Osteoblast (primary cell): ENCODE measurements at regions not wholly inside any gene's neighbourhood (a gene's known extent, or its start where the extent isn't known, plus 50 kb on each side); places are given as distances from the start of the nearest gene placed in this dataset.
A peak's percentile ranks its signal among the peaks of the same experiment; 100 is the strongest.
"Not testable (repeated sequence)": the region's sequence is repeated elsewhere in the genome, so short reads cannot be mapped to it uniquely, and the experiment has no call there.

ENCODE experiments used
- DNase-seq: peaks from one replicate; pipeline ENCODE4 v3.0.0; 2011; ENCODE audit warnings: low spot score, mixed read lengths; ENCODE audit not compliant: insufficient read length; ENCODE audit errors: missing footprints
- H2AFZ ChIP-seq: 2 replicates; pipeline ENCODE4 v1.6.0; 2011; ENCODE audit warnings: mild to moderate bottlenecking, low read length
- H3K27ac ChIP-seq: 2 replicates; pipeline ENCODE4 v1.5.1; 2011; ENCODE audit warnings: mild to moderate bottlenecking, low read depth, low read length, moderate library complexity
- H3K27me3 ChIP-seq: 2 replicates; pipeline ENCODE4 v1.6.0; 2012; ENCODE audit warnings: mild to moderate bottlenecking, control low read depth, inconsistent platforms, low read length, moderate library complexity; ENCODE audit not compliant: insufficient read depth
- H3K36me3 ChIP-seq: 2 replicates; pipeline ENCODE4 v1.5.1; 2011; ENCODE audit warnings: mild to moderate bottlenecking, low read length, control low read depth, moderate library complexity; ENCODE audit not compliant: insufficient read depth
- H3K4me1 ChIP-seq: 2 replicates; pipeline ENCODE4 v1.5.1; 2011; ENCODE audit warnings: mild to moderate bottlenecking, low read length, control low read depth, moderate library complexity; ENCODE audit not compliant: insufficient read depth
- H3K4me2 ChIP-seq: 2 replicates; pipeline ENCODE4 v1.6.0; 2011; ENCODE audit warnings: mild to moderate bottlenecking, low read length; ENCODE audit not compliant: insufficient read depth
- H3K4me3 ChIP-seq: fragments of 200-600 bp; sonication (generic); 3 replicates; pipeline ENCODE4 v1.5.1; 2012; ENCODE audit warnings: mild to moderate bottlenecking, low read length, inconsistent platforms; ENCODE audit not compliant: insufficient read depth
- H3K79me2 ChIP-seq: 2 replicates; pipeline ENCODE4 v1.6.0; 2012; ENCODE audit warnings: mild to moderate bottlenecking, low read length, control low read depth, inconsistent platforms; ENCODE audit not compliant: insufficient read depth
- H3K9me3 ChIP-seq: 2 replicates; pipeline ENCODE4 v1.5.1; 2011; ENCODE audit warnings: low read depth, low read length, control low read depth
- H4K20me1 ChIP-seq: 2 replicates; pipeline ENCODE4 v1.6.0; 2012; ENCODE audit warnings: mild to moderate bottlenecking, low read length, control low read depth; ENCODE audit not compliant: insufficient read depth
- TF ChIP-seq, protein P1 (sequence below): IDR thresholded peaks from 2 replicates; pipeline ENCODE4 v1.5.1; 2011; ENCODE audit warnings: mild to moderate bottlenecking, low read depth, low read length, moderate library complexity; ENCODE audit errors: extremely low read depth

DNA sequence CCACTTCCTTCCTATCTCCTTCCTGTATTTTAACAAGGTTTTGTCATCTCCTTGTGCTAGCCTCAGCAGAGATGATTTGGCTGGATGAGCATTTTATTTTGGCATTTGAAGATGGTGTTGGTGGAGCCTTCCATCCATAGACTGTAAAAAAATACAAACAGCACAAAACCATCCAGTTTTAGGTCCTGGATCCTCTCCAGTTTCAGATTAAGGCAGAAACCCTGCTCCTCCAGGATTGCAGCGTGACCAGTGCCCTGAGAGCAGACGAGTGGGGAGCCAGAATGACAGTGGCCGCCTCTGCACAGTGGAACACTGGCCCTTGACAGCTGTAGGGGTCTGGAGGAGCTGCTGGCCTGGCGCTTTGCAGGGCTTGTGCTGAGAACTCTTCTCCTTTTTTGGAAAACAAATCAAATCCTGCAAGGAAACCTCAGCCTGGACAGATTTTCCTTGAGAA is 72.2 kb upstream of the GADD45A start:
- DNase-seq: peak; percentile 44

DNA sequence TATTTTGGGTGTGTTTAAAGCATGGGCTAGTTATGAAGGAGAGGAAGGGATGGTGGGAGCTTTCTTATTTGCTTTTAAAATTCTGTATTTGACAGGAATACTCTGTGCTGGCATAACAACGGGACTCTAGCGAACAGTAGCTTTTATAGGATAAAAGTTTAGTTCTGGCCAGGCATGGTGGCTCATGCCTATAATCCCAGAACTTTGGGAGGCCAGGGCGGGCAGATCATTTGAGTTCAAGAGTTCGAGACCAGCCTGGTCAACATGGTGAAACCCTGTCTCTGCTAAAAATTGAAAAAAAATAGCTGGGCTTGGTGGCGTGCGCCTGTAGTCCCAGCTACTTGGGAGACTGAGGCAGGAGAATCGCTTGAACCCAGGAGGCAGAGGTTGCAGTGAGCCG is 71.5 kb upstream of the GADD45A start:
- H4K20me1 ChIP-seq, H3K79me2 ChIP-seq: not testable (repeated sequence)

More for the DNA sequence above, 72.2 kb upstream of the GADD45A start:
- Histone ChIP-seq H3K27ac (no peak overlapping the region), H2AFZ (peak overlapping the region; percentile 43), H3K4me1 (peaks cover 6% of the 10 kb centered on the region), H3K36me3 (no peaks in the 10 kb centered on the region), H3K4me3 (no peak overlapping the region), H3K4me2 (no peak overlapping the region), H3K9me3 (no peaks in the 10 kb centered on the region), H3K79me2 (no peaks in the 10 kb centered on the region), H4K20me1 (no peaks in the 10 kb centered on the region), H3K27me3 (no peaks in the 10 kb centered on the region)
- TF ChIP-seq, protein P1, sequence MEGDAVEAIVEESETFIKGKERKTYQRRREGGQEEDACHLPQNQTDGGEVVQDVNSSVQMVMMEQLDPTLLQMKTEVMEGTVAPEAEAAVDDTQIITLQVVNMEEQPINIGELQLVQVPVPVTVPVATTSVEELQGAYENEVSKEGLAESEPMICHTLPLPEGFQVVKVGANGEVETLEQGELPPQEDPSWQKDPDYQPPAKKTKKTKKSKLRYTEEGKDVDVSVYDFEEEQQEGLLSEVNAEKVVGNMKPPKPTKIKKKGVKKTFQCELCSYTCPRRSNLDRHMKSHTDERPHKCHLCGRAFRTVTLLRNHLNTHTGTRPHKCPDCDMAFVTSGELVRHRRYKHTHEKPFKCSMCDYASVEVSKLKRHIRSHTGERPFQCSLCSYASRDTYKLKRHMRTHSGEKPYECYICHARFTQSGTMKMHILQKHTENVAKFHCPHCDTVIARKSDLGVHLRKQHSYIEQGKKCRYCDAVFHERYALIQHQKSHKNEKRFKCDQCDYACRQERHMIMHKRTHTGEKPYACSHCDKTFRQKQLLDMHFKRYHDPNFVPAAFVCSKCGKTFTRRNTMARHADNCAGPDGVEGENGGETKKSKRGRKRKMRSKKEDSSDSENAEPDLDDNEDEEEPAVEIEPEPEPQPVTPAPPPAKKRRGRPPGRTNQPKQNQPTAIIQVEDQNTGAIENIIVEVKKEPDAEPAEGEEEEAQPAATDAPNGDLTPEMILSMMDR: no peak

DNA sequence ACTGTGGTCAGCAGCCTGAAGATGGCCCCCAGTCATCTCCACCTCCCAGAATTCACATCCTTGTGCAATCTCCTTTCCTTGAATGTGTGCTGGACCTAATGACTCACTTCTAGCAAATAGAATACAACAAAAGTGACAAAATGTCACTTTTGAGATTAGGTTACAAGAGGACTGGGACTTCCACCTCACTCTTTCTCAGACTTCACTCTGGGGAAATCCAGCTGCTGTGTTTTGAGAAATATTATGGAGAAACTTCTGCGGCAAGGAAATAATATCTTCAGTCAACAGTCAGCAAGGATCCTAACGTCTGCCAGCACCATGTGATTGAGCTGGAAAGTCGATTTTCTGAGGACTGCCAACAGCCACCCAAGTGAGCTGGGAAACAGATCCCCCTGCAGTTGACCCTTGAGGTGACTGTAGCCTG is 70.5 kb upstream of the GADD45A start:
- peaks cover 23% of the 10 kb centered on the region for H3K4me1 ChIP-seq
- no peaks in the 10 kb centered on the region for H3K27me3 ChIP-seq
- H3K4me3 ChIP-seq: no peak overlapping the region
- no peak overlapping the region for H3K27ac ChIP-seq
- H3K4me2 ChIP-seq: no peak overlapping the region
- no peaks in the 10 kb centered on the region for H3K9me3 ChIP-seq
- DNase-seq: peak; percentile 25
- no peaks in the 10 kb centered on the region for H3K36me3 ChIP-seq
- H3K79me2 ChIP-seq: no peaks in the 10 kb centered on the region
- H2AFZ ChIP-seq: no peak overlapping the region
- TF ChIP-seq, protein P1: no peak
- H4K20me1 ChIP-seq: no peaks in the 10 kb centered on the region

More for the DNA sequence above, 71.5 kb upstream of the GADD45A start:
- H3K36me3 ChIP-seq, H3K9me3 ChIP-seq, H3K4me3 ChIP-seq, H3K27ac ChIP-seq, H3K27me3 ChIP-seq, H3K4me2 ChIP-seq, DNase-seq, H2AFZ ChIP-seq: not testable (repeated sequence)
- peaks cover 13% of the 10 kb centered on the region for H3K4me1 ChIP-seq

DNA sequence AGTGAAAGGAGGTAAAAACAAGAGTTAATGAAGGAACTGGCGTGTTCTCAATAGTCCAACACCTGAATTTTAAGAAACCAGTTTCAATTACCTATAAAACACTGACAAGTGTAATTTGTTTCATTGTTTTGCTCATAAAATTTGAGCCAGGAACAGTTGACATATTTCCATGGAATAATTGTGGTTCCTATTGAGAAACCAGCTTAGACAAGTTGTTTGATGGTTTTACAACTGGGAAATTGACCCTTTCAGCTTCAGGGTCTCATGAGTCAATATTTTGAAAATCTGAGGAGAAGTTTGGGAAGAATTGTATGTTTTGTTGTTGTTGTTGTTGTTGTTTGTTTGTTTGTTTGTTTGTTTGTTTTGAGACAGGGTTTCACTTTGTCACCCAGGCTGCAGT is 69.1 kb upstream of the GADD45A start:
- DNase-seq: no peak

More for the DNA sequence above, 69.1 kb upstream of the GADD45A start:
- H4K20me1 ChIP-seq: no peaks in the 10 kb centered on the region
- H2AFZ ChIP-seq: no peak overlapping the region
- no peaks in the 10 kb centered on the region for H3K9me3 ChIP-seq
- no peaks in the 10 kb centered on the region for H3K36me3 ChIP-seq
- no peaks in the 10 kb centered on the region for H3K27me3 ChIP-seq
- TF ChIP-seq, protein P1: no peak
- no peak overlapping the region for H3K4me2 ChIP-seq
- no peak overlapping the region for H3K4me3 ChIP-seq
- no peaks in the 10 kb centered on the region for H3K79me2 ChIP-seq
- H3K27ac ChIP-seq: no peak overlapping the region
- peaks cover 24% of the 10 kb centered on the region for H3K4me1 ChIP-seq
